Mucosa of gallbladder (tissue), 1 donor: ENCODE measurements at regions not wholly inside any gene's neighbourhood (a gene's known extent, or its start where the extent isn't known, plus 50 kb on each side); places are given as distances from the start of the nearest gene placed in this dataset.

Source experiments
- DNase-seq: peaks from one replicate; pipeline ENCODE4 v3.0.0-alpha.2; 2020; ENCODE audit warnings: low spot score
- donor health status: DM: no; HTN: no; CAD: no.

DNA sequence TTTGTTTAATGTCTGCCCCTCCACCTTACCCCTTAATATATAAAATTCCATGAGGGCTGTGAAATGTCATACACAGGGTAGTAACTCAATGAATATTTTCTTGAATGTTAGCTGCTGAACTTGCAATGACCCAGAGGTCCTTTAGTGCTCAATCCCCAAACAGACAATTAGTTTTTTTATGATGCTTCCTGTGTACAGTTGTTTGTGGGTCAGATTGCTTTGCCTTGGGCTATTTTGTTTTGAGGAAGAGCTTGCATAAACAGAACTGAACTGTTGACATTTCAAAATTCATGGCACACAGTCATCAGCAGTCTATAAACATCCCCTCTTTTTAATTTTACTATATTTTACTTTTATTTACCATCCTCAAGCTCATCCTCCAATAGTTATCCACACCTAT lies 820.5 kb upstream of the SEL1L start:
- no peak for DNase-seq

DNA sequence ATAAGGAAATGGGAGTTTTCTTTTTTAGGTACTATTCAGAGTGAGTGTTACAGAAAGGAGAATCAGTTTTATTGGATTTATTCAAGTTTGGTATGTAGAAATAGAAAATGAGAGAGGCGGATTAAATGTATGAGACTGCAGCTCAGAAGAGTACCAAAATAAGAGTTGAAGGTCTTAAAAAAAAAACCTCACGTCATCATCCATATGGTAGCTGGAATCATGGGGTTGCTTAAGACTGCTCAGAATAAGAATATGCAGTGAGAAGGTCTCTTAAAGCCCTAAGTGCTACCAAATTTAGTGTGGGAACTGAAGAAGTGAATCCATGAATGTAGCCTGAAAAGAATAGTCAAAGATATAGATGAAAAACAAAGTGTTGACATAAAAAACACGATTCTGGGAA lies 825.5 kb upstream of the SEL1L start:
- DNase-seq: no peak

DNA sequence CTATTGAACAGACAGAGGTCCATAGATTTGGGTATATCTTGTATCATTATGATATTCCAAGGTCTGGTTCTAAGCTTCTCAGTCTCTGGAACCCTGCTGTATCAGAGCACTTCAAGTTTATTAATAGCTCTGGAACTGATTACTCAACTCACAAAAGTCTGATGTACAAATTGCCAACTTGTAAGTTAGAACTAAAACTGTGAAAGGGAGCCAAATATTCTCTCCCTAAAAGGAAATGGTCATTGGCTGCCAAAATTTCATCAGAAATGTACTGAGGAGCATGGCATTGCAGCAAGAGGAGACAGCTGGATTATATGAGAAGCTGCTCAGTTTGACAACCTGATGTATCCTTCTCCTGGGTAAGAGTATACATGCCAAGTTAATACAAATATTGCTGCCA lies 828.8 kb upstream of the SEL1L start:
- DNase-seq: no peak

DNA sequence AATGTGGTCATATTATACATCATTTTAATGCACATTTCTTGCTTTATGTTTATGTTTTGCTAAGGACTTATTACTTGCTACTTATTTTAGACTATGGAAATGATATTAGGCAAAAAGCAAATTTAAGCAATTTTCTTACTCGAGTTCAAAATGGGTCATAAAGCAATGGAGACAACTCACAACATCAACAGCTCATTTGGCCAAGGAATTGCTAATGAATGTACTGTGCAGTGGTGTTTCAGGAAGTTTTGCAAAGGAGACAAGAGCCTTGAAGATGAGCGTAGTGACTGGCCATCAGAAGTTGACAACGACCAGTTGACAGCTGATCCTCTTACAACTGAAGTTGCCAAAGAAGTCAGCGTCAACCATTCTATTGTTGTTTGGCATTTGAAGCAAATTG lies 831.8 kb upstream of the SEL1L start:
- no peak for DNase-seq

DNA sequence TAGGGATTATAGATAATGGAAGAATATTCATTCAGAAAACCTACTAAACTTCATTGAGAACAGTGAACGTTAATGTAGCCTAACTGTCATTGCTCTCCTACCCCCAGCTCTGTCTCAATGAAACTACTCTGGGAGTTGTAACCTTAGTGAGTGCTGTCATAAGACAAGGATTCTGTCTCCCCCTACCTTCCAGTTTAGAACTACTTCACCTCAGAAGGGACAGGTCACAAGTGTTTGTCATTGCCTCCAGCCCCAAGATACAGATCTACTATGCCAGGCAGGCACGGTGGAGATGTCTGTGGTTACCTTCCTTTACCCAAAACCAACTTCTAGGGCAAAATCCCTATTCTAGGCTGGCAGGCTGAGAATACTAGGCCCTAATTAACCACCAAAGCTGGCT lies 833.1 kb upstream of the SEL1L start:
- no peak for DNase-seq

DNA sequence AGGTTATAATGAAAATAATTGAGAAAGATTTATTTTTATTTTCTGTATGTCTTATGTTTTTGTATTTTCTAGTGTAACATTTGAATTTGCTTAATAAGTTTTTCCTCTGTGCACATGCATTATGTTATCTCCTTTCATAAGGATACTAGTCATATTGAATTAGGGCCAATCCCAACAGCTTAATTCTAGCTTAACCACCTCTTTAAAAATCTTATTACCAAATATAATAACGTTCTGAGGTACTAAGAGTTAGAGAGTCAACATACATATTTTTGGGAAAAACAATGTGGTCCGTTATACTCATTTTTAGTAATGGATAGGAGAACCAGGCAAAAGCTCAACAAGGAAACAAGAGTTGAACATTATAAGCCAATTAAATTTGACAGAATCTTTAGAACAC lies 845.6 kb upstream of the SEL1L start:
- DNase-seq: no peak

DNA sequence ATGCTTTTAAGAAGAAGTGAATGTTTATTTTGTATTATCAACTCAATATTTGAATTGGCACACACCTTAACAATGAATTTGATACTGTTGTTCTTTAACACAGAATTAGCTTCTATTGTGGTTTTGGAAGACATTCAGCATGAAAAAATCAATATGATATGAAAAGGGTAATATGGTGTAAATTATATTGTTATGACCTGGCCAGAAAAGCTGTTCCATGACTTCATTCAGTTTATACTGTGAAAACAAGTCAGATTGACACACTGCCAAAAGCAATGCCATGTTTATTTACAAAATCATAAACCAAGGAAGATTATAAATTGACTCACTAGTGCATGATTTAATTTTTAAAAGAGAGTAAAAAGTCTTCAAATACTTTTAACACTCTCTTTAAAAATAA lies 851.4 kb upstream of the SEL1L start:
- DNase-seq: no peak

DNA sequence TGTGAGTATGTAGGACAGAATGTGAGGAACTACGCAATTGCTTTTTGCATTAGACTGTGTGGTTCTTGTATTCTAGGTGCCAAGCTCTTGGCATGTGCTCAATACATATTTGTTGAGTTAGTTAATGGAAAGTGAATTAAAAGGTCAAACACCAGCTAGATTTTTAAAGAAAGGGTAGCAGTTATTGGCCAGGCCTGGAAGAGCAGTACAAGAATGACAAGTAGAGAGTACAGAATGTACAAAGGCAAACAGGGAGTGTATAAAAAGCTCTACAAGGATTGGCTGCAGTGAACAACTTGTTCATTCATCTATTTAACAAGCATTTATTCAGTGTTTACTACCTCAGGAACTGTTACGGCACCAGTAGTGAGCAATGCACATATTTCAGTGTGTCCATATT lies 854.0 kb upstream of the SEL1L start:
- no peak for DNase-seq

DNA sequence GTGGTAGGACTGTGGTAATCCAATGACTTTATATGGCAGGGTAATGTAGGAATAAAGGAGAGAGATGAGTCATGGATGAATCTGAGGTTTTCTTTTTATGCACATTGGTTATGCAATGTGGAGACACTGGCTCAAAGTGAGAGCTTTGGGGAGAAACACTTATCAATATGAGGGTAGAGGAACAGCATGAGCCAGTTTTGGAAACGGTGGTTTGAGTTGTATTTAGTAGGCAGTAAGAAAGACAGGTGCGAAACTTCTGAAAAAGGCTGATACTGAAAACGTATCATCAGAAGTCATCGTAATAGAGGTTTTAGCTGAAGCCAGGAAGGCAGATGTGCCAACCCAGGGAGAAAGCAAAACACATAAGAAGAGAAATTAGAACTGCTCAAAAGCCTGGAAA lies 854.8 kb upstream of the SEL1L start:
- DNase-seq: no peak

DNA sequence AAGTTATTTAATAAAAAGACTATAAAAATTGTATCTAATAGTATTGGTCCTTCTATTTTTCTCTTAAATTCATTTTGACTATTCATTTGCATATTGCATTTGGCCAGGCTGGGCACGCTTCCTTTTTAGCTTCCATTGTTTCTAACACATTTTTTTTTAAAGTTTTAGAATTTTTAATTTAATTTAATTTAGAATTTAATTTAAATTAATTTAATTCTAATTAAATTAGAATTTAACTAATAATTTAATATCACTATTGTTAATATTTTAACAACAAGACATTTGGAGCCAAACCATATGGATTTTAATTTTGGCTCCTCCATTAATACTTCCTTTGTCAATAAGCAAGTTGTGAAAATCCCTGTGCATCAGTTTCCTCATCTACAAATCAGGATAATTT lies 856.9 kb upstream of the SEL1L start:
- DNase-seq: no peak

DNA sequence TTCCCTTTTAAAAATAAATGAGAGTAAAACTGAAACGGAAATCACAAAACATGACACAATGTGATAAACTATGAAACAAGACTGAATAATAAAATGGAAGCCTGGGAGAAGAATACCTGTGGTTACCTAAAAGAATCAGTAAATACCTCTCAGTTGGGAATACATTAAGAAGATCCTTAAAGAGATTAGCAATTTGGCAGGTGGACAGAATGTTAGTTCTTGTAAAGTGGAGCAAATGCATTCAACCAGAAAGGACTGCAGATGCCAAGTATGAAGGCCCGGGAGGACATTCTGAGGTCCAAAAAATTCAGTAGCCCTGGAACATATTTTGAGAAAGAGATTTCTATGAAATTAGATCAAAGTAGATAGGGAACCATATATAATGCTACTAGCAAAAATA lies 861.3 kb upstream of the SEL1L start:
- DNase-seq: no peak

DNA sequence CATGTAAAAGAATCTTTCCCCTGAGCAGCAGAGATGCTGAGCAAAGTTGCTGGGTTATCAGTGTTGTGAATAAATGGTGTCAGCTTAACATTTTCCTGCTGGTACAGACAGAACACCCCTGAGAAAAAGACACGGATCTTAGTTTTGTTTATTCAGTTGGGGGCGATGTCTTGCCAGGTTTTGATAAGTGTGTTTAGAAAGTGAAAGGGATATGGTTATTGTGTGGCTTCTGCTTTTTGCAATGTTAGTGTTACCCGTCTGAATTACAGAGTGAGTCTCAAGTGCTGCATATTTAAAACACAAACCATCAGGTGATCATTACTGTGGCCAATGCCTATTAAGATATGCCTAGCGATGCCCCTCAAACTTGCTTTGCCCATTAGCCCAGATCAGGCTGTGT lies 864.6 kb upstream of the SEL1L start:
- no peak for DNase-seq

DNA sequence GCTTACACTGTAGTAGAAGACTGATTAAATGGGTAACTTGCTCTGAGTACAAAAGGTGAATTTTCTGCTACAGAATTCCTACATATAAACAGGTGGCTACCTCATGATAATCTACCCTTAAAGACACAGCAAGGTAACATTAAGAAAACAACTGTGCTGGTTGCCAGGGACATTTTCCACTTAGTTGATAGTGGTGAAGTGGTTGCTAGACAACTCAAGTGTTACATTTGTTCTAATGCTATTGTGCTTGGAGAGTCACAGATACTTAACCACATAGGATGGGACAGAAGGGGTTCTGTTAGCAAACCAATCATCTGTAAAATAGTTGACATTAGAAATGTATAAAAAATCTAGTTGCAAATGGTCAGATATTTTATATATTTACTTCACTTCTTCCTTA lies 870.3 kb upstream of the SEL1L start:
- DNase-seq: no peak

DNA sequence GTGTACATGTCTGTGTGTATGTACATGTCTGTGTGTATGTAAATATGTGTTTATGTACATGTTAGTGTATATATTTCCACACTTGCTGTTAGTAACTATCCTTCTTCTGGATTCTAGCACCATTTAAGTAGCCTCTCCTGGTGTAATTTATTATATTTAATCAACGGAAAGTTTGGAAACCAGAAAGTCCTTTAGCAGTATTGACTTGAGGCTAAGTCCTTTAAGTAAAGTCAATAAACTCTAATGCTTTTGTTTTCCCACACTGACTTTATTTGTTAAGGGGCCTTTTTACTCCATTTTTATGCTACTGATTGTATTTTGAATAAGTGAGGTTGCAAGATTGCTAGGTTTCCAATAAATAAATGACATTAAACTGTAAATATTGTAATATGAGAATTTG lies 876.4 kb upstream of the SEL1L start:
- no peak for DNase-seq

DNA sequence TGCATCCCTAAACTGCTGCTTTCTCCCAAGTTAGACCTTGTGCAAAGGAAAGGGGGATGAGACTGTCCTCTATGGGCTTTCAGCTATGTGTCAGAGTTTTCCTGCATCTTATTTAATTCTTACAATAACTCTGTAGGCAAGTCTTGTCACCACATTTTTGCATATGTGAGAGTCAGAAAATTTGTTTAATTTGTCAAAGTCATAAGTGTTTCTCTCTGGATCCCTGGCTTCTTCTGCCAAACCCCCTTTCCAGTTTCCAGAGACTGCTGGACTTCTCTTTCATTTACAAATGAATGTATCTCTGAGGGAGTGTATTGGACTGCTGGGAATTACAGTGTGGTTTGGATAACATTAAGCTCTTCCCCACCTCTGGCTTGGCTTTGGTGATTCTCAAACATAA lies 877.6 kb upstream of the SEL1L start:
- DNase-seq: no peak

DNA sequence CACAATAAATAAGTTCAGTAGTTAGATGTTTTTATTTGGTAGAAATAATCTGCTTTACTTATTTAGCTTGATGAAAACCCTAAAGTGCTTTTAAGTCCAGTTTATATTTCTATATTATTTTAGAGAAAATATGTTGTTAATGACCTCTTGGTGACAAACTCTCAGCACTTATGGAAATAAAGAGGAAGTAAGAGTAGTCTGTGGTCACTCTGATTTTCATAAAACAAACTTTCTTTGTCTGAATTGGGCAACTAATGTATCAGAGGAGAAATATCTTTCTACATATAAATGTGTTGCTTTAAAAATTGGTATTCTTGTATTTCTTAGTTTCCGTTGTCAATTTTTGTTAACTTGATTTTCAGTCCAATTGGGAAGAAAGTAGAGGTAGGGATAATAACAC lies 878.9 kb upstream of the SEL1L start:
- no peak for DNase-seq

DNA sequence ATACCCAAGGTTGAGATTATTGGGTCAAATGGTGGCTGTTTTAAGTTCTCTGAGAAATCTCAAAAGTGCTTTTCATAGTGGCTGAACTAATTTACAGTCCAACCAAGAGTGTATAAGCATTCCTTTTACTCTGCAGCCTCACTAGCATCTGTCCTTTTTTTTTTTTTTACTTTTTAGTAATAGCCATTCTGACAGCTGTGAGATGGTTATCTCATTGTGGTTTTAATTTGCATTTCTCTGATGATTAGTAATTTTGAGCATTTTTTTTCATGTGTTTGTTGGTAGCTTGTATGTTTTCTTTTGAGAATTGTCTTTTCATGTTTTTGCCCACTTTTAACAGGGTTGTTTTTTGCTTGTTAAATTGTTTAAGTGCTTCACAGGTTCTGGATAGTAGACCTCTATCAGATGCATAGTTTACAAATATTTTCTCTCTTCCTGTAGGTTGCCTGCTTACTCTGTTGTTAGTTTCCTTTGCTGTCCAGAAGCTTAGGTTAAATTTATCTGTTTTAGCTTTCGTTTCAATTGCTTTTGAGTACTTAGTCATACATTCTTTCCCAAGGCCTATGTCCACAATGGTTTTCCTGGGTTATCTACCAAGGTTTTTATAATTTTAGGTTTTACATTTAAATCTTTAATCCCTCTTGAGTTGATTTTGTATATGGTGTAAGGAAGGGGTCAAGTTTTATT lies 881.3 kb upstream of the SEL1L start:
- DNase-seq: no peak

DNA sequence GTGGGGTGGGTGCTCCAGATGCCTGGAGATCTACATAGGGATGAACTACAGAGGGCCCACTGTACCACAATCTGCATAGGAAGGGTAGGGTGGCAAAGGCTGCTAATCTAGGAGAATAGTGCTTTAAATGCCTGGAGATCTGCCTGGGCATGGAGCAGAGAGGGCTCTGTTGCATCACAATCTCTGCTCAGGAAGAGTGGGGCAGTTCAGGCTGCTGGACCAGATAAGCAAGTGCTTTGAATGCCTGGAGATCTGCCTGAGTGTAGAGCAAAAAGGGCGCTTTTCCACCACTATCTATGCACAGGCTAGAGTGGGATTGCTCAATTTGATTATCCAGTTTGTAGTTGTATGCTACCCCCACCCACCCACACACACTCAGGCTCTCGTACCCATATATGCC lies 886.3 kb upstream of the SEL1L start:
- no peak for DNase-seq

DNA sequence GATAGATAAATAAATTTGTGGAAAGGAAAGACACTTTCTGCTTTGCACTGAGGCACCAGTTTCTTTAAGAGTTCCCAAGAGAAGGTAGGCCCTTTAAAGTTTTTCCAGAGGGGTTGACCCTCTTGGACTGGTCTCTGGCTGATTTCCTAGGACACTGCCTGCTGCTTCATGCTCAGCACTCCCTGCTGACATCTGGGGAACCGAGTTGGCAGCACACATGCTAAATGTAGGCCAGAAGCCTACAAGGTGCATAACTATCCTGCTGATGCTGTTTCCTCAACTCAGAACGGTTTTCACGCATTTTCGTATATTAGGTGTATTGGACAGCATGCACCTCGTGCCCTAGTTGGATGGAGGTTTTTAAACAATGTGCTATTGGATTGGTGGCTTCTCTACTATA lies 887.2 kb upstream of the SEL1L start:
- no peak for DNase-seq

DNA sequence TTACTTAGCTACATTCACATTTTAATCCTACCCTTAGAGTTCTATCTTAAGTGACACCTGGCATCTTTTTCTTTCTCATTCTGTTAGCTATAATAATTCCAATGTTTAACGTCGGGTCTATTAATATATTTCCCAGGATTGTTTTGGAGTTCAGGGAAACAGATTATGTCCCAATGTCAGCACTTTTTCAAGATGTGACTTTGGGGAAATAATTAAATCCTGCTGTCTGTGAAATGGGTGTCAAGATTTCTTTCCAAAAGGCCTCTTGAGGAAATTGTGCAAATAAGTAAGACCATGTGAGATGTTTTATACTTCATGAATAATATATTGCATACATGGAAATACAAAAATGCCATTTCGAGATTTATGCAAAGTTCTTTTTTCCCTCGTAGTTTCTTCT lies 887.6 kb upstream of the SEL1L start:
- DNase-seq: no peak

DNA sequence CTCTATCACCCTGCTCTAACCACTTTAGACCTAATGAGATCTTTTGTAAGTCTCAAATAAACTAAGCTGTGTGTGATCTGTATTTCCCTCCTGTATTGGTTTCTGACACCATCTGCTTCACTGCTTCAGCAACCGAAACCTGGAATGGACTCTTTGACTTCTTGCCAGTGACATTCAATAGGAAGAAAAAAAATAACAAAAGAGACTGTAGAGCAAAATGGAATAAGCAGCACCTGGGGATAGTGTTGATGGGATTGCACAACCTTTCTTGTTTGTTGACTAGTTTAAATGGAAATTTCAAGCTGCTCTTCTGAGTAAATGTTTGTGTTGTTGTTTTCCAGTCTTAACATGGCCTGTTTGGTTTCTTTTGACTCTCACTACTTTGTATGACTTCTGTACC lies 888.6 kb upstream of the SEL1L start:
- no peak for DNase-seq

DNA sequence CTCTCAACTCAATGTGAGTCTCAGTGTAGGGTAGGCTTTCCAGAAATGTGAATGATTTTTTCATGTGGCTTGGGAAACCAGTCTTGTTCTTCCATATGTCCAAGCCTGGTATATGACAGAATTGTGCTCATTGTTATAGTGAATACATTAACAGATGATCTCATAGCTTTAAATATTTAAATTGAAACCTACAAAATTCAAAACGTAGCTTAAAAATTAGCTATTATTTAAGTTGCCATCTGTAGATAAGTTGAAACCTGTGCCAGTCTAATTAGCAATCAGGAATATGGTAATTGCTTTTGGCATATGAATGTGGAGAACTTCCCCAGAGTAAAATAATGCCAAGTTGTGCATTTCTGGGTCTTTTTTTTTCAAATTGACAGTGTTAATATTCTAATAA lies 891.6 kb upstream of the SEL1L start:
- no peak for DNase-seq

DNA sequence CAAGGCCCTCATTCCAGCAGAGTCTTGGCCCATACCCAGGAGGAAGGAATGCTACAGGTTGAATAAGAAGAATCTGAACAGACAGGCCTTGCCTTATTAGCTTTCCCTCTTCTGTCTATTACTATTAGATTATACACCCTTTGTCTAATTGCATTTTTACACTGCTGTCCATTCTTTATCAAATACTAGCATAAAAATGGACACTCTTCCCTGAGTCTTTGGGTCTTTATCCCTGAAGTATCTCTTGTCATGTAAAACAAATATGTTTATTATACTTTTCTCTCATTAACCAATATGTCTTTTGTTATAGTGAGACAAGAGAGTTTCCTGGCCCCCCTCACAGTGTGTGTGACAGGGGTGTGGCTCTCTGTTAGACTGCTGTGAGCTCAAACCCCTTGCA lies 897.4 kb upstream of the SEL1L start:
- no peak for DNase-seq

DNA sequence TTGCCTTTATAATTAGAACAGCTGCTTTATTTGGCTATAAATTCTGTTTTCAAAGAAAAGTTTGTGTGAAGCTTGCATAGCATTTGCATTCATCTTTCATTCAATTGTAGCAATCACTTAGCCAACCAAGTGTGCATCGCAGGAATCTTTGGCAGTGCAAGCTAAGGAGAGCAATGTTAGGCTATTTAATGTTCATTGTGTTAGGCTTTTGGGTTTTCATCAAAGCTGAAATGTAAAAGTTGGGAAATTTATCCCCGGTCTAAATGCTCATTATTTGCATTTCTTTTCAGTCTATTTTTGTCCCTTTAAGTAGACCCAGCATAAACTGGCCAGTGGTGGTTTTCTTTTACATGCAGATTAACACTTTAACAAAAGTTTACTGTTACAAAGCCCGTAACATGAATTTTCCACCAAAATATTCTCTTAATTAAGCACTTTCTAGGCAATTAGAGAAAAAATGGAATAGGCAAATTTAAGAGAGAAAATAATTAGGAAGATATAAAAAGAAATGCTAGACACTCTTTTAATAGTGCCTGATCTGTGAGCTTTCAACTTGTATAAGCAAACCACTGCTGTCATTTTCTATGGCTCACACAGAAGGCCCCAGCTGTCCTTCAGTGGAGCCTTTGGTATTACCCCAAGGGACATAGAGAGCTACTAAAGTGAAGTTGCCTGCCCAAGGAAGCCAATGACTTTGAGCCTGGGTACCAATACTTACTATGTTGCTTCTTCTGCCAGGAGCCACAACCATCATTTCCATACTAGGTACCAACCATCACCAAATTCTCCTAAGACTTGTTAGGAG lies 898.9 kb upstream of the SEL1L start:
- no peak for DNase-seq
